NB4 (cell line): ENCODE measurements at regions not wholly inside any gene's neighbourhood (a gene's known extent, or its start where the extent isn't known, plus 50 kb on each side); places are given as distances from the start of the nearest gene placed in this dataset.

ENCODE experiments used
- DNase-seq: peaks from one replicate; pipeline ENCODE4 v3.0.0; 2010; ENCODE audit warnings: low read depth
- H3K4me3 ChIP-seq: one replicate; pipeline ENCODE4 v1.5.1; 2011; ENCODE audit warnings: mild to moderate bottlenecking, low read depth, low read length, moderate library complexity
- MYC ChIP-seq: IDR thresholded peaks from 2 replicates; pipeline ENCODE4 v1.6.1; 2011; ENCODE audit warnings: low read depth, low read length
- POLR2A ChIP-seq: IDR thresholded peaks from 2 replicates; pipeline ENCODE4 v1.6.1; 2011; ENCODE audit warnings: mild to moderate bottlenecking; ENCODE audit not compliant: insufficient read length; ENCODE audit errors: extremely low read depth
- TF ChIP-seq, protein P1 (sequence below): IDR thresholded peaks from 2 replicates; pipeline ENCODE4 v1.6.1; 2011; ENCODE audit warnings: low read depth, low read length
- TF ChIP-seq, protein P2 (sequence below): IDR thresholded peaks from one replicate; pipeline ENCODE4 v1.5.1; 2012; ENCODE audit warnings: low read depth, low read length

DNA sequence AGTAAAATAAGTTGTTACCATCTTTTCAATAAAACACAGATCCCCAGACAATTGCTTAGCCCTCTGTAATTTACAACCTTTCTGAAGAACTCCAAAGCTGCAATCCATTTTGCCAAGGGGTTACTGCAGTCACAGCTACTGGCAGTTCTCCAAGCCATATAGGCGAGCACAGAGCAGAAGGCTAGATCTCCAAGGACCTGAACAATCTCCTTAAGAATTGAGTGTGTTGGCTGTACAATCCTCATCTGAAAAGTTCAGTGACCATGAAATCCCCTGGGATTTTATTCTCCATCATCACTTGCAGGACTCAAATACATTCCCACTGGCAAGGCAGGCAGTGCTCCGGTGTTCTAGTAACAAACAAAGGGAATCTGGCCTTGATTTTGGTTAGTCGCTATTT is 103.9 kb upstream of the LRP1B start:
- H3K4me3 ChIP-seq: no peak overlapping the region
- TF ChIP-seq, protein P1, sequence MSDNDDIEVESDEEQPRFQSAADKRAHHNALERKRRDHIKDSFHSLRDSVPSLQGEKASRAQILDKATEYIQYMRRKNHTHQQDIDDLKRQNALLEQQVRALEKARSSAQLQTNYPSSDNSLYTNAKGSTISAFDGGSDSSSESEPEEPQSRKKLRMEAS: no peak
- TF ChIP-seq, protein P2, sequence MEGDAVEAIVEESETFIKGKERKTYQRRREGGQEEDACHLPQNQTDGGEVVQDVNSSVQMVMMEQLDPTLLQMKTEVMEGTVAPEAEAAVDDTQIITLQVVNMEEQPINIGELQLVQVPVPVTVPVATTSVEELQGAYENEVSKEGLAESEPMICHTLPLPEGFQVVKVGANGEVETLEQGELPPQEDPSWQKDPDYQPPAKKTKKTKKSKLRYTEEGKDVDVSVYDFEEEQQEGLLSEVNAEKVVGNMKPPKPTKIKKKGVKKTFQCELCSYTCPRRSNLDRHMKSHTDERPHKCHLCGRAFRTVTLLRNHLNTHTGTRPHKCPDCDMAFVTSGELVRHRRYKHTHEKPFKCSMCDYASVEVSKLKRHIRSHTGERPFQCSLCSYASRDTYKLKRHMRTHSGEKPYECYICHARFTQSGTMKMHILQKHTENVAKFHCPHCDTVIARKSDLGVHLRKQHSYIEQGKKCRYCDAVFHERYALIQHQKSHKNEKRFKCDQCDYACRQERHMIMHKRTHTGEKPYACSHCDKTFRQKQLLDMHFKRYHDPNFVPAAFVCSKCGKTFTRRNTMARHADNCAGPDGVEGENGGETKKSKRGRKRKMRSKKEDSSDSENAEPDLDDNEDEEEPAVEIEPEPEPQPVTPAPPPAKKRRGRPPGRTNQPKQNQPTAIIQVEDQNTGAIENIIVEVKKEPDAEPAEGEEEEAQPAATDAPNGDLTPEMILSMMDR: no peak
- TF ChIP-seq MYC (no peak), POLR2A (no peak)
- DNase-seq: no peak

DNA sequence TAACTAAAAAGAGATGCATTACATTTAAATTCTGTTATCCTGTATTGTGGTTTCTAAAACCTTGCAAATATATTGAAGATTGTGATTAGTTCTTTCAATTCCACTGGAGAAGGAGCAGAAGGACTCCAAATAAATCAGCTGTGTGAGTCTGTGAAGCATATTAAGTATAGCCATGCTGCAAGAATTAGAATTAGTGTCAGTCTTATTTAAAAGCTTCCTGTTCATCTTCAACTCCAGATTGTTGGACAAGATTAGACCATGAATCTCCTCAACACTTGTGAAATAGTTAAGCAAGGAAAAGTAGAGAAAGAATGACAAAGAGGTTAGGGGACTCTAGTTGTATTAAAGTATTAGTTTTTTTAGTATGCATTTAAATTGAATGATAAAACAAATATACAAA is 92.5 kb upstream of the LRP1B start:
- TF ChIP-seq POLR2A (no peak), MYC (no peak)
- TF ChIP-seq, protein P2: no peak
- TF ChIP-seq, protein P1: no peak
- no peak for DNase-seq
- H3K4me3 ChIP-seq: no peak overlapping the region

DNA sequence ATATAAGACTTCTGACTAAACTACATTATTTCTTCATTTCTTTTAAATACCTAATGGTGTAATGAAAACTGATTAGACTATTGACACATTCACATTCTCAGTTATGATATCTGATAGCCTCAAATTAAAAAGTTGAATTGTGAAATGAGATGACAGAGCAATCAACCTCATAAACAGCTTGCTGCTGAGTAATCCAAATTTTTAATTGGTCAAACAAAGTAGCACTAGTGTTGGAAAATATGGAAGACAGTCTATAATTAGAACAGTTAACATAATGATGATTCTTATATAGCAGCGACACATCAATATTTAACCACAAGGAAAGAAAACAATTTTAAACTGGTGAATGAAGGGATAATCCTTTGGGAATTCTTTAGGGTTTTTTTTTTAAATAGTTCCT is 91.9 kb upstream of the LRP1B start:
- TF ChIP-seq MYC (no peak), POLR2A (no peak)
- TF ChIP-seq, protein P2: no peak
- TF ChIP-seq, protein P1: no peak
- no peak overlapping the region for H3K4me3 ChIP-seq
- DNase-seq: no peak

DNA sequence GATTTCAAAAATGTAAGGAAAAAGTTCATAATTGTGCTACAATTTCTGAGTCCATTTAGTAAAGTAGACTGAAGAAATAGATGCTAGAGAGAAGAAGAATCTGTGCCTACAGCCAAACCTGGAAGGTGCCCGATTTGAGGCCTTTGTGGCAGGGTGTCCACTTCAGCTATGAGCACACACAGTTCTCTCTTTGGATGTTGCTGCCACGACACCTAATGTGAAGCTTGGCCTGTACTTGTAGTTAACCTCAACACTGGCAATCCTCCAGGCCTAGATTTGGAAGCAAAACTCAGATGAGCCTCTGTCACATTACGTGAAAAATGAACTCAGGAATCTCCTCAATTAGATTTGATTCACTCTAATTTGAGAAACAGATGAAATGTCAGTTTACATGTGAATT is 90.1 kb upstream of the LRP1B start:
- no peak overlapping the region for H3K4me3 ChIP-seq
- TF ChIP-seq POLR2A (no peak), MYC (no peak)
- TF ChIP-seq, protein P1: no peak
- TF ChIP-seq, protein P2: no peak
- no peak for DNase-seq

DNA sequence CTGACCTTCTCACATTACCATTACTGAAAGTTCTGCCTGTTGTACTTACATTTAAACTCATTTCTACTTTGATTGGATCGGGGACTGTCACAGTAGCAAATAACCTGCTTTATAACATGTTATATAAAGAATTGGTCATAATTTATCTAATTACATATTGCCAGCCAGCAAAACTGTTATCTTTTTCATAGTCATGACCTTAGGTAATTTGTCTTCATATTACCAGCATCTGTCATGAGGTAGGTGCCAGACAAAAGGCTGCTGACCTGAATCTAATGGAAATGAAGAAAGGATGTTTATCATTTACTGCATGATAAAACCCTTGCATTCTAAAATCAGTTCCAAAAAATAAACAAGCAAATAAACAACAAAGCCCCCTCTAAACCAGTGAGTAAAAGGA is 89.4 kb upstream of the LRP1B start:
- TF ChIP-seq MYC (no peak), POLR2A (no peak)
- TF ChIP-seq, protein P1: no peak
- TF ChIP-seq, protein P2: no peak
- no peak overlapping the region for H3K4me3 ChIP-seq
- no peak for DNase-seq

DNA sequence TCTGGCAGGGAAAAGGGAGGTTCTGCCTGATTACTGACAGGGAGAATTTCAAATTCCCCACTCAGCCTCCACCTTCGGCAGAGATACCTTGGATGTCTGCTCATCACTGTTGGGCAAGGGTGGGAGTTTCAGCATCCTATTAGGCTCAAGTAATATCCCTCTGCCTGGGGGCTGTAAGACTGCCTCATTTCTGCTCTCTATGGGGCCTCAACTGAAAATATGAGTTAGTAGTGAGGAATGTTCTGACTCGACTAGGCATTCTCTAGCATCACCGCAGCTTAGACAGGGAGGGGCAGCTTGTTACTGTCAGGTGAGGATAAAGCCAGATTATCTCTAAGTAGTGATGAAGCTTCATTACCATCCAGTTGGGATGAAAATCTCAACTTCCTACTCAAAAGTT is 87.7 kb upstream of the LRP1B start:
- TF ChIP-seq MYC: no peak
- TF ChIP-seq, protein P2: no peak
- no peak for TF ChIP-seq POLR2A
- TF ChIP-seq, protein P1: no peak
- DNase-seq: no peak
- no peak overlapping the region for H3K4me3 ChIP-seq
